ENCODE measurements at regions not wholly inside any gene's neighbourhood (a gene's known extent, or its start where the extent isn't known, plus 50 kb on each side); places are given as distances from the start of the nearest gene placed in this dataset.
A peak's percentile ranks its signal among the peaks of the same experiment; 100 is the strongest.
"Not testable (repeated sequence)": the region's sequence is repeated elsewhere in the genome, so short reads cannot be mapped to it uniquely, and the experiment has no call there.

DNA sequence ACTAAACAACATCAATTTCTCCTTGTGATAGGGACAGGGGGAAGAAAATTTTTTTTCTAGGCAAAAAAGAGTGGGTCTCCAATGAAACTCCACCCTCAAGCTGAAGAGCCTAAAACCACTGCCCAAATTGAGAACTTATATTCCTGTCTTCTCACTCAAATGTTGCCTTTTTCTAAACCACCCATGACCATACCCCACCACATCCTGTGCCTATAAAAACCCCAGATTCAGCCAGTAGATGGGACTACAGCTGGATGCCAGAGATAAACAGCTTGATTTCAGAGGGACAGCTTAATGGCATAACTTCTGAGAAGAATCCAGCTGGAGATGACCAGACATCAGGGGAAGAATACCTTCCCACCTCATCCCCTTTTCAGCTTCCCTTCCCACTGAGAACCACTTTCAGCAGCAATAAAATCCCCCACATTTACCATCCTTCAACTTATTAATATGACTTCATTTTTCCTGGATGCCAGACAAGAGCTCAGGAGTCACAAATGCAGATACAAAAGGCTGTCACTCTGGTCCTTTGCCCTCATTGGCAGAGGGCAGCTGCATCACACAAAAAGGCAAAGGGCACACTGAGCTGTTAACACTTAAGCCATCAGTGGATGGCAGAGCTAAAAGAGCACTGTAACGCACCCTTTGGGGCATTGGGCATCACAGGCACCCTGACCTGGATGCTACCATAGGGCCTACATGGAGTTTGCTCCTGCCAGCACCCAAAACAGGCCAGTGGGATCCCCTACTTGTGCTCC, 972.5 kb upstream of the CTNND2 start:
- DNase-seq (ENCODE audit: low spot score): no peak

DNA sequence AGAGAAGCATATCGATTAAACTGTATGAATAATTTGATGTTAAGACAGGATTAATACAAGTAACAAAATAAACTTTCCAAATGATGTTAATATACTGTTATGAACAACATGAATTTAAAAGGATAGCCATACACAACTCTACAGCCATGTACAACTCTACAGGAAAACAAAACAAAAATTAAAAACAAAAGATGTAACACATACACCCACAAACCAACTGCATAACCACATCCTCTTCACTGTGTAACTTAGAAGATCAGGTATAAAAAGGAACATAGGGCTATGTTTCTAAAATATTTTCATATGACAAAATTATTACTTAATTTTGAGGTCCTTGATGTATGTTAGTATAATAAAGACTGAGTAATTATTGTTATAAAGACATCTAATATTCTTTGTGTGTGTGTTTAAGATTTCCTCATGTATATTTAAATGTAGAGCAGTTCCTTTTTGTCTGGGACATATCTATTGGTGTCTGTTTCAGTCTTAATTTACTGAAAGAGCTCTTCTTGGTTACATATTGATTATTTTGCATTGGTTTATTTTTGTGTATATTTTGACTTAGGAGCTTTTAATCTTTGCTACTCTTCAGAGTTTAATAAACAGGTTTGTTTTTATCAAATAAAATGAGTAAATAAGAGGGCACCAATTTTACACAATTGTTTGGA, 966.8 kb upstream of the CTNND2 start:
- DNase-seq (ENCODE audit: low spot score): no peak

DNA sequence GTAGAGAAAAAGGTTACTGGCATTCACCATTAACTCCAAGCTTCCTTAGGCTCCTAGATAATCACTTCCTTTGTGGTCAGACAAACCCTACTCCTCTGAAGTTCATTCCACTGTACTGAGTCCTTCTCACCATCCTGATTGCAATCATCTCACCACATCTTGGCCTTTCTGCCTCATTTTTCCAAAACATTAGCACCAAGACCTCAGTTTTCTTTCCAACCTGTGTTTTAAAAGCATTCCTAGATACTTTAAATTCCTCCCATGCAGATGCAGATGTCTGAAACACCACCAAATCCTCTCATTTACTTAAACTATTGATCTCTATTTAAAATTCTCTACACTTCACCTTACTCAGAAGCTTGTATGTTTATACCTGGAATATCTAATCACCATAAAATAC, 961.3 kb upstream of the CTNND2 start:
- DNase-seq (ENCODE audit: low spot score): no peak

DNA sequence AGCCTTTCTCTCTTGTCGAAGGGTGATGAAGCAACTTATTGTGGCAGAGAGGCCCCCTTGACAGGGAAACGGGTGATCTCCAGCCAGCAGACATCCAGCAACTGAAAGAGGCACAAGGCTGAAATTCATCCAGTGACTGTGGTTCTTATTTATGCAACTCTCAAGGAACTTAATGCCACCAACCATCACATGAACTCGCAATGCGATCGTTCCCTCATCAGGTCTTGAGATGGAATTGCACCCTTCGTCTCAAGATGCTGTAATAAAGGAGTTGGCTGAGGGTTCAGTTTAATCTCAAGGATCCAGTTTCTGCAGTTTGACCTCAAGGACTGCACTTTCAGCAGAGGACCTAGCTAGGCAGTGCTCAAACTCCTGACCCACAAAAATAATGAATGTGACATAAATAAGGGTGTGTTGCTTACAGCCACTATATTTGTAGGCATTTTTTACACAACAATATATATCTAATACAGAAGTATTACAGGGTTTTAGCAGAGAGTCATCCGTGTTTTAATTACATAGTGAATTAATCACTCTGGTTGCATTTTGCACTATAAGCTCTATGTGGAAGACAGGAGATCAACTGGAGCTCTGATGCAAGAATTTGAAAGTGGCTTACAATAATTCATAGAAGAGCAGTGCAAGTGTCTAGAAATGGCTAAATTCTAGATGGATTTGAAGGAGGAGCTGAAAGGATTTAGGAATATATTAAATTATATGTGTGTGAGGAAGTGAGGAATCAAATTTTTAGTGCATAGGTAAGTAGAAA, 957.8 kb upstream of the CTNND2 start:
- DNase-seq (ENCODE audit: low spot score): no peak

DNA sequence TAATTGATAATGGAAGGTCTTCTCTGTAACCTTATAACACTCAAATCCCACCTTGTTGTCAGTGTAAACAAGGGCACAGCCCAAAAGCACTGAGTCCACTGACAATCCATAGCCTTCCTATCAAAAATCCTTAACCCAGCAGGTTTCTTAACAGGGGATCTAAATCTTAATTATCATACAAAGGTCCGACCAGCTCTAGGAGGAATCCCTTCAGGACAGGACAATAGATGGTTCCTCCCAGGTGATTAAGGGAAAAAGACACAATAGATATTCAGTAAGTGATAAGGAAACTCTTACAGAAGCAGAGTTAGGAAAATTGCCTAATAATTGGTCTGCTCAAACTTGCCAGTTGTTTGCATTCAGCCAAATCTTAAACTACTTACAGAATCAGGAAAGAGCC, 951.9 kb upstream of the CTNND2 start:
- not testable (repeated sequence) for DNase-seq (ENCODE audit: low spot score)

DNA sequence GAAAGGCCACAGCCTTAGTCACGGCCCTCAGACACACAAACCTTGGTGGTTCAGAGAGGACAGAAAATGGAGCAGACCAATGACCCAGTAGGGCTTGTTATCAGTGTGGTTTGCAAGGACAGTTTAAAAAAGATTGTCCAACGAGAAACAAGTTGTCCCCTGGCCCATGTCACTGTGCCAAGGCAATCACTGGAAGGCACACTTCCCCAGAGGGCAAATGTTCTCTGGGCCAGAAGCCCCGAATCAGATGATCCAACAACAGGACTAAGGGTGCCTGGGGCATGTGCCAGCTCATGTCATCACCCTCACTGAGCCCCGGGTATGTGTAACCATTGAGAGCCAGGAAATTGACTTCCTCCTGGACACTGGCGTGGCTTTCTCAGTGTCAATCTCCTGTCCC, 950.1 kb upstream of the CTNND2 start:
- no peak for DNase-seq (ENCODE audit: low spot score)

DNA sequence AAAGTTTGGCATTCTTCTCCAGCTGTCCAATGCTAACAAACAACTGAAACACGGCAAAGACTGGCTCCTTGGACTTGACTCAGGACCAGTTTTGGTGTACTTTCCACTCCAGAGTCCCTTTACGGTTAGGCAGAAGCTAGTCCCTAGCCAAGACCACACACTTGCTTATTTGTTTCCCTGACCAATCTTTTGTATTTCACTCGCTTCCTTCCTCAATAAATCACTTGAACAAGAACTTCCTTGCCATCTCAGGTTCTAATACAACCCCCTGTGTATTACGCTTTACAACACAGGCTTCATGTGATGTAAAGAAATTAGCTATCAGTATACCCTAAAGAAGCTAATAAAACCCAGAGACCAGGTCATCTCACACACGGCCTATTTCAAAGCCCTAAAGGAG, 947.5 kb upstream of the CTNND2 start:
- no peak for DNase-seq (ENCODE audit: low spot score)

DNA sequence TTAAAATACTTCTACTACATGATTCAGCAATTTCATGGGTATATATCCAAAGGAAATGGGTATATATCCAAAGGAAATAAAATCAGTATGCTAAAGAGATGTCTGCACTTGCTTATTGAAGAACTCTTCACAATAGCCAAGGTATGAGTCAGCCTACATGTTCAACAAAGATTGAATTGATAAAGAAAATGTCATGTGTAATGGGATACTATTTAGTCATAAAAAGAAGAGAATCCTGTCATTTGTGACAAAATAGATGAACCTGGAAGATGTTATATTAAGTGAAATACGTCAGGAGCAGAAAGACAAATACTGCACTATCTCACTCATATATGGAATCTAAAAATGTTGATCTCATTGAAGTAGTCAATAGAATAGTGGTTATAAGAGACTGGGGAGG, 944.5 kb upstream of the CTNND2 start:
- DNase-seq (ENCODE audit: low spot score): no peak

DNA sequence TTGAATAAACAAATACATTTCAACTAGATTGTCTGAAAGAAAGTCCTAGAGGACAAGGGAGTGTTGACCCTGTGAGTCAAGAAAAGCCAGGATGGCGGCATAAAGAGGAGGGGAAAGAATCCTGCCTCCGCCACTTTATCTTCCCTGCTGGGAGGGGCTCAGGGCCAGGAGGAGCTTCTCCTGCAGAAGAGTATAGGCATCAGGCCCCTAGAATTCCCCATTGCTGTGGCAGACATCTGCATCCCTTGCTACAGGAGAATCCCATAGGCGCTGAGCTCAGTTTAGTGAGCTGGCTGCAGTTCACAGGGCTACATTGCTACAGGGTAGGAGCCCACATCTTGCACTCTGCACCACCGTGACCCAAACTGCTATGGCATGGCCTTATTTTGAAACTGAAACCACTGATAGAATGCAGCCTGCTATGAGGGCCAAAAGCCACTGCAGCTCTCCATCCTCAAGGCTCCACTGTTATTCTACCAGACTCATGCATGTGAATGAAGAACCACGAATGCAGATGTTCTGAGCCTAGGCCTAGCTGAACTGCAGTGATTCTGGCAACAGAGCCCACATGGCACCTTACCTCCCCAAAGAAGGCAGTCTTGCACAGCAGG, 941.4 kb upstream of the CTNND2 start:
- DNase-seq (ENCODE audit: low spot score): no peak

DNA sequence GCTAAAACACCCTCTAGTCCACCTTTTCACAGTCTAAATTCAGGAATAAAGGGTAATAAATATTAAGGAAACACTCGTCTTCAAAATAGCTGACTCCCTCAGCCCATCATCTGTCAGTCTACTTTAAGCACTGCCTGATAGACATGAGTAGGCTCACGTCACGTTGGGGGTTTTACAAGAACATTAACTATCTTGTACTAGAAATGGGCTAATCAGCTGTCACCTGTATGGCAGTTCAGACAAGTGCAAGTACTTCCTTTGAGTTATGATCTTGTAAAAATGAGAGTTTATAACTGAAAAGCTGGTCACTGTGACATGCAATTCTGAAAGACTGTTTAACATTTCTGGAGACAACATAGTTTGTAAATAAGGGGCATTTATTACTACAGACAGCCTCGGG, 936.7 kb upstream of the CTNND2 start:
- DNase-seq (ENCODE audit: low spot score): no peak

DNA sequence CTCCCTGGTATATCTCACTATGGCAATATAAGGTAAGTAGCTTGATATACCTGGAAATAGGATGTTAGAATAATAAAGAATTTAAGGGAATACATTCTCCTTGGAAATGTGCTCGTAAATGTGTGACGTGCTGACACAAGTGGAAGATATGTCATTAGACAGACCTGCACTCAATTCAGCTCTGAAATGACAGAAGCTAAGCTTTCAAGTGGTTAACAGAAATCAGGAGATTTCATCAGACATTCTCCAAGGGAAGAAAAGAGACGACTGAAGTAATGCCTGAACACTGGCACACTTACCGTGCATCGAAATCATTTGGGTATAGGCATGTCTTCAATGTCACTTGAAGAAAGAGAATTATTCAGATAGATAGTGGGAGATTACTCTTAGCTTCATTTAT, 933.3 kb upstream of the CTNND2 start:
- DNase-seq (ENCODE audit: low spot score): no peak

DNA sequence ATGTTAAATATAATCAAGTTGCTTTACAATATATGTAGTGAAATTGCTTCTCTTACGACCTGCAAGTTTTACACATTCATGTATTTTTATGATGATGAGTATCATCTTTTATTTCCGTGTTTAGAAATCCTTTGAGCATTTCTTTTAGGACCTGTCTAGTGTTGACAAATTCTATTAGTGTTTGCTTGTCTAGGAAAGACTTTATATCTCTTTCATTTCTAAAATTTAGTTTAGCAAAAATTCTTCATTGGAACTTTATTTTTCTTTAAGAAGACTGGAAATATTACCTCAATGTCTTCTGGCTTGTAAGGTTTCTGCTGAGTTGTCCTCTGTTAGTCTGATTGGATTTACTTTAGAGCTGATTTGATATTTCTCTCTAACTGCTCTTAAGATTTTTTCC, 920.9 kb upstream of the CTNND2 start:
- no peak for DNase-seq (ENCODE audit: low spot score)

DNA sequence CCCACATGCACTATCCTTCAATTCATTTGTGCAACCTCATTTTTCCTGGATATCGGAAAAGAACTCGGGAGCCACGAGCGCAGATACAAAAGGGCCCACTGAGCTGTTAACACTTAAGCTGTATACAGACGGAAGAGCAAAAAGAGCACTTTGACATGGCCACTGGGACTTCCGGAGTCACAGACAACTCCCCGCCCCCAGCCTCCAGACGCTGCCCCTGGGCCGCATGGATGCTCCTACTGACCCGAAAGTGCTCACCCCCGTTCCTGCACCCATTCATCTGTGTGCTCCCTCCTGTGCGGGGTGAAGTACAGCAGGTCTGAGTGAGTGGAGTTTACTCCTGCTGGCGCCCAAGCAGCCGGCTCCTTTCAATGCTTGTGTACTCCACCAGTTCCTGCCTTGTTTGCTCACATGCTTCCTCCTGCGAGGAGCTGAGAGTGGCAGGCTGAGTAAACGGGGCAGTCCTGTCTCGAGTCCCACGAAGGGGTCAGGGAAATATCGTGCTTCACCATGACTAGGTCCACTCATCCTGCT, 901.0 kb upstream of the CTNND2 start:
- DNase-seq (ENCODE audit: low spot score): no peak

DNA sequence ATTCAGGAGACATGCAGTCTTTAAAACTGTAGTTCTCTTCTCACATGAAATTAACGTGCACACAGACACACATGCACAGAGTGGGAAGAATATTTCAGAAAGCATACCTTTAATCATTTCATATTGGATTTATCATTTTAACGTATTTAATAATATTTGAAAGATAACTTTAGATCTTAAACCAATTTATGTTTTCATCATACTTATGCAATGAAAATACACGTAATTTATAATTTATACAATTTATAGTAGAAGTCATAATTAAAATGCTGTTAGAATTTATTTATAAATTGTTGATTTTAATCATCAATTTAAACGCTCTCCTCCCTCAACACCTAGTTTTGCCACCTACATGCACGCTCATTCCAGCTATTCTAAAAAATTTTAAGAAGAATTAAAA, 894.9 kb upstream of the CTNND2 start:
- DNase-seq (ENCODE audit: low spot score): no peak

DNA sequence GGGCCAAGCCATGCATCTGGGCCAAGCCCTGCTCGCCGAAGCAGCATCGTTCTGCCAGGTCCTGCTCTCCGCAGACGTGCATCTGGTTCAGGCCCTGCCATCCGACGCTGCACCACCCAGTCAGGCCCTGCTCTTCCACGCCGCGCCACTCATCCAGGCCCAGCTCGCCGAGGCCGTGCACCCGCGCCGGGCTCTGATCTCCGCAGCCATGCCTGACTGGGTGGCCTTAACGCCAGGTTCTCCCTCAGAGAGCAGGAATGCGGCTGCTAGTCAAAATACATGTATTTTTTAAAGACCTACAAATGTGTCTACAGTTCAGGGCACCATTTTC, 891.1 kb upstream of the CTNND2 start:
- no peak for DNase-seq (ENCODE audit: low spot score)

DNA sequence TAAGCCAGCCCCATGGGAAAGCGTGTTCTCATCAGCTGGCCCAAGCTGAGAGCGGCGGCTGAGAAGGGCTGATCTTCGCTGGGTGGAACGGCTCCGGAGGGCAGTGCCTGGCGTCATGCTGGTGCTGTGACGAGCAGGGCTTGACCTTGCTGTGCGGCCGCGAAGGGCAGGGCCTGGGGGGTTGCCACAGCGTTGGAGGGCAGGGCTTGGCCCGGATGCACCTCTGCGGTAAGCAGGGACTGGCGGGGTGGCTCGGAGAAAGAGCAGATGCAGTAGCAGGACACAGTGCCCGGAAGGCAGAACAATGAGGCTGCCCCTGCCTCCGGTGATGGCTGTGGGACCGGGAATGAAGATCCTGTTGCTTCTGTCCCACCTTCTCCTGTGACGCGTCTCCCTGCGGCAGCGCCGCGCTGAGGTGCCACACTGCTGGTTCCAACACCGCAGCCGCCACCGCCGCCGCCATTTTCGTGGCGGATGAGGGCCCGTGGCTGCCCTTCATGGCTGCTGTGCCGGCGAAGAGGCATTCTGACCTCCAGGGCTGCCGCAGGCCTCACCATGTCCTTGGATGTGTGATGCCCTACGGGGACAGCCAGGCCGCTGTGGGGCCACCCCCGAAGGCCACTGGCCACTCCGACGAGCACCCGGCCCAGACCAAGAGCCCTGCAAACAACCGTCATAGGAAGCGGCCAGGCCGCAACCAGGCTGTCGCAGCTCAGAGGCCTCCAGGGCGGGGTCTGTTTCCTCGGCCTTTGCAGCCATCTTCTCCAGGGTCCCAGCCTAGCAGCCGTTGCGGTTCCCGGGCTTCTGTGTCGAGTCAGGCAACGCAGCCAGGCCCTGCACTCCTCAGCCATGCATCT, 890.5 kb upstream of the CTNND2 start:
- no peak for DNase-seq (ENCODE audit: low spot score)

DNA sequence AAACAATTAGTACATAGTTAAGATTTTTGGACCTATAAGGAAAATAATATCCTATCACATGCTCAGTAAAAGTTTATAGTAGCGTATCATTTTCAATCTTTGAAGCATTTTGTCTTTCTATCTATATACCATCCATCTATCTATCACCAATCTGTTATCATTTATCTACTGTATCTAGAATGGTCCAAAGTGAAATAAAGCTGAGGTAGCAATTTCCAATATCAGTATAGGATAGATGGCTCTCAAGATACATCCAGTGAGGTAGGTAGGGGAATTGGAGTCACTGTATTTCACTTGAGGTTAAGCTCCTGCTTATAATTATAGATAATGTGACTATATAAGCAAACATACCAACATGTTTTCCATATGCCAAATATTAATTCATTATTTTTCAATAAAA, 889.1 kb upstream of the CTNND2 start:
- DNase-seq (ENCODE audit: low spot score): no peak

DNA sequence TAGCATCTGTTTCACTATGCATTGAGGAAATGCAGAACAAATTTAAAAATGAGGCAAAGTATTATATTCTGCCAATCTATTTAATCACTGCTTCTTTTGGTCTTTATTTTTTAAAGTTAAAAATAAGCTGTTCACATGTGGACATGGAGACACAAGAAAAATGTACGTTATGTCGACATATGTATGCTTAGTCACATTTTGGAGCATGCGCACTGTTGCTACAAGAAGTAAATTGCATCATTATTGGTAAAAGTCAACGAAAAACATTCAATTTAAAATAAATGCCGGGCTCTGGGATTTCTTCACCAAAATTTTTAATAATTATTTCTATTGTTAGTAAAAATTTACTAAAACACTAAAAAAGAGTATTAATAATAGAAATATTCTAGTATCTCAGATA, 876.3 kb upstream of the CTNND2 start:
- no peak for DNase-seq (ENCODE audit: low spot score)

DNA sequence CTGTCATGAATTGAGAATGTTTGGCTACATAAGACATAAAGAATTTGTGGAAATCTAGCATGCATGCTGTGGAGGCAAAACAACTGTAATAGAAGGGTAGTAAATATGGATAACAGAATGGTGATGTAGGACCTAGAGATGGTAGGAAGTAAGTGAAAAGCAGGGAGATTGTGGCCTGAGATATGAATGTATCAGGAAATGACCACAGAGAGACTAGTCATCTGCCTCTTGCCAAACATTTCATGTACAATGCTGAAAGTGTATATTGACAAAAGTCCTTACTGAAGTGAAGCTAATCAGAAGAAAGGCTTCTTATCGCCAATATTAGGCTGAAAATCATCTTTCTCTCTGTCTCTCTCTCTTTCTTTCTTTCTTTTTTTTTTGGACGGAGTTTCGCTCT, 873.1 kb upstream of the CTNND2 start:
- no peak for DNase-seq (ENCODE audit: low spot score)

DNA sequence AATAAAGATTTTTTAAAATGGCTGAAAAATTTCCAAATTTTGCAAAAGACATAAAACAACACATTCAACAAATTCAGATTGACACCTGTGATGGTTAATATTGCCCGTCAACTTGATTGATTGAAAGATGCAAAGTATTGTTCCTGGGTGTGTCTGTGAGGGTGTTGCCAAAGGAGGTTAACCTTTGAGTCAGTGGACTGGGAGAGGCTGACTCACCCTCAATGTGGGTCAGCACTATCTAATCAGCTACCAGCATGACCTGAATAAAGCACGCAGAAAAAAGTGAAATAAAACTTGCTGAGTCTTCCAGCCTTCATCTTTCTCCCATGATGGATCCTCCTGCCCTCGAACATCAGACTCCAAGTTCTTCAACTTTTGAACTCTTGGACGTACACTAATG, 868.0 kb upstream of the CTNND2 start:
- DNase-seq (ENCODE audit: low spot score): peak; percentile 2

DNA sequence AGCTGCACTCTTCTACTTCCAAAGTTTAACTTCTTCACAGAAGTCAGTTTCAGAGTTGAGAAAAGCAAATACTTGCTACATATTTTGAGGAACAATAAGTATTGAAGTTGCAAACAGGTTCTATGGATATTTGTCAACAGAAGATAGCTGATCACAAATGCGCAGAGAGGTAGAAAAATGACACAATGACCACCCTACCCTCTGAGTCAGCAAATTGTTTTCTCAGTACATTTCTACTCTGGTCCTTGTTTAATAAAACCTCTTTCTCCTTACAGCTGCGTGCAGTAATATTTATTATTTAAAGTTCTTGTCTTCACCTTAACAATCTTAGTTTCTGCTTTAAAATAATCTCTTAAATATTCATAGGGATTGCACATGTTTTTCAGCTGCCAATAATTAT, 855.1 kb upstream of the CTNND2 start:
- DNase-seq (ENCODE audit: low spot score): no peak

DNA sequence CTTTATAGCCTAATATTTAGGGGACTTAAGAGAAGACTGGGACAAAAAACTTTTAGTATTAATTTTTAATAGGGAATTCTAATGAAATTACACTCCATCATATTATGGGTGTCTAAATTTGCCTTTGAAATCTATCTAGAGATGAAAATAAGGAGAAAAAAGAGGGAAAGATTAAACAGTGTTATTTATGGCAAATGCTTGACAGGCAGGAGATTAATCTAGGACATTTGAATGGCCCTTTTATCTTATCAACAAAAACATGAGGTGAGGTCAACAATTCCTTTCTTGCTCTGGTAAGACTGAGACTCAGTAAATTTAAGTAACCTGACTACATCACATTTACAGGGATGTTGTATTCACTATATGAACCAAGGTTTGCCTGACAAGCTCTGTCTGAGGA, 852.8 kb upstream of the CTNND2 start:
- no peak for DNase-seq (ENCODE audit: low spot score)
